GM18502 (cell line): ENCODE measurements at regions not wholly inside any gene's neighbourhood (a gene's known extent, or its start where the extent isn't known, plus 50 kb on each side); places are given as distances from the start of the nearest gene placed in this dataset.

Experiments
- ATAC-seq: cut with Tn5 transposase; IDR thresholded peaks from one replicate; pipeline ENCODE4 v1.9.1; 2021; ENCODE audit warnings: mild to moderate bottlenecking; ENCODE audit not compliant: unreplicated experiment, poor library complexity

GRCh38 chrX:78213331-78213730 is 73.9 kb upstream of the TAF9B start:
- no peak for ATAC-seq

GRCh38 chrX:78199851-78200250 is 60.4 kb upstream of the TAF9B start:
- peak; percentile 79 for ATAC-seq
